HCT116 (cell line): ENCODE measurements at regions not wholly inside any gene's neighbourhood (a gene's known extent, or its start where the extent isn't known, plus 50 kb on each side); places are given as distances from the start of the nearest gene placed in this dataset.

Experiments used
- ATAC-seq: fragments of 200-7000 bp; cut with Tn5 transposase; 2 replicates; pipeline ENCODE4 v1.9.1; 2020; ENCODE audit warnings: mild to moderate bottlenecking, moderate library complexity
- BruUV-seq: library from RNA; stranded (reverse); fragments of 400-500 nt; replicated peaks from 2 replicates; lab custom pipeline; 2021; lab: Mats Ljungman, UMichigan
- CTCF ChIA-PET: fragments of 300-600 bp; sonication (Branson Sonifier 250); formaldehyde crosslinking; loops from one replicate; lab custom pipeline; 2021; ENCODE audit warnings: antibody characterized with exemption; lab: Charles Lee
- POLR2A ChIA-PET: fragments of 300-600, 350-600 bp; sonication (Branson Sonifier 250); formaldehyde crosslinking; loops from one replicate; lab custom pipeline; 2021; ENCODE audit warnings: antibody characterized with exemption; lab: Charles Lee
- RAD21 ChIA-PET, 2 experiments: fragments of 300-600 bp; sonication (Branson Sonifier 250); formaldehyde crosslinking; loops; one replicate each; lab custom pipeline; 2023; ENCODE audit warnings: low total read pairs in 2 of 2; ENCODE audit not compliant: uncharacterized antibody in 2 of 2, unreplicated experiment in 2 of 2, low non-redundant PET in 1 of 2; lab: Charles Lee
- DNase-seq: peaks from one replicate; pipeline ENCODE4 v3.0.0-alpha.2; 2010; ENCODE audit warnings: low read depth, low spot score
- H2AFZ ChIP-seq: fragments of 200-600 bp; shearing (Covaris generic), sonication (generic); 2 replicates; pipeline ENCODE4 v1.6.1; 2017; ENCODE audit warnings: low read depth, mixed run types, mixed read lengths, antibody characterized with exemption, low read length; ENCODE audit not compliant: poor library complexity, severe bottlenecking
- H3K27ac ChIP-seq: 2 replicates; pipeline ENCODE4 v1.5.1; 2012; ENCODE audit warnings: low read depth, low read length
- H3K27me3 ChIP-seq: fragments of 200-600 bp; sonication (generic); 2 replicates; pipeline ENCODE4 v1.6.1; 2016; ENCODE audit warnings: mixed run types, low read length, mixed read lengths; ENCODE audit not compliant: insufficient read depth
- H3K36me3 ChIP-seq, 2 experiments: fragments of 200-500 bp in 1 of 2; fragments of 200-600 bp in 1 of 2; sonication (Bioruptor generic) in 1 of 2; sonication (generic) in 1 of 2; 2 replicates each; pipeline versions ENCODE4 v1.5.1 to v1.6.1; 2014 to 2016; ENCODE audit warnings: low read length in 2 of 2, inconsistent platforms in 1 of 2, mixed read lengths in 1 of 2, mixed run types in 1 of 2; ENCODE audit not compliant: insufficient read depth in 2 of 2, control insufficient read depth in 1 of 2
- H3K4me1 ChIP-seq, 2 experiments: fragments of 200-600 bp in 1 of 2; sonication (generic) in 1 of 2; 2 replicates each; pipeline versions ENCODE4 v1.5.1 to v1.6.1; 2012 to 2017; ENCODE audit warnings: low read length in 2 of 2, inconsistent platforms in 1 of 2, mild to moderate bottlenecking in 1 of 2, mixed read lengths in 1 of 2, mixed run types in 1 of 2, moderate library complexity in 1 of 2; ENCODE audit not compliant: insufficient read depth in 2 of 2, control insufficient read depth in 1 of 2
- H3K4me2 ChIP-seq: fragments of 200-600 bp; sonication (generic); 2 replicates; pipeline ENCODE4 v1.6.1; 2017; ENCODE audit warnings: mixed run types, low read length, mixed read lengths
- H3K4me3 ChIP-seq, 2 experiments: fragments of 200-600 bp in 1 of 2; sonication (generic) in 1 of 2; replicated peaks in 1 of 2; 2 replicates each; pipeline ENCODE4 v1.5.1; 2011 to 2016; ENCODE audit warnings: low read length in 2 of 2, control low read depth in 1 of 2, low read depth in 1 of 2, mild to moderate bottlenecking in 1 of 2, mixed read lengths in 1 of 2, mixed run types in 1 of 2
- H3K79me2 ChIP-seq: fragments of 200-600 bp; sonication (generic); 2 replicates; pipeline ENCODE4 v1.6.1; 2017; ENCODE audit warnings: mild to moderate bottlenecking, mixed run types, low read length, moderate library complexity, mixed read lengths; ENCODE audit not compliant: insufficient read depth
- H3K9ac ChIP-seq: fragments of 200-600 bp; sonication (generic); 2 replicates; pipeline ENCODE4 v1.6.1; 2016; ENCODE audit warnings: low read length, mixed read lengths
- H3K9me2 ChIP-seq: fragments of 200-600 bp; sonication (generic), shearing (Covaris generic); 2 replicates; pipeline ENCODE4 v1.6.1; 2017; ENCODE audit warnings: mixed run types, mild to moderate bottlenecking, moderate library complexity; ENCODE audit not compliant: insufficient read depth
- H3K9me3 ChIP-seq, 2 experiments: fragments of 200-500 bp in 1 of 2; fragments of 200-600 bp in 1 of 2; sonication (Bioruptor generic) in 1 of 2; sonication (generic) in 1 of 2; 2 replicates each; pipeline ENCODE4 v1.6.1; 2014 to 2017; ENCODE audit warnings: low read length in 2 of 2, mixed read lengths in 2 of 2, inconsistent platforms in 1 of 2, low read depth in 1 of 2, mild to moderate bottlenecking in 1 of 2, mixed run types in 1 of 2, moderate library complexity in 1 of 2; ENCODE audit not compliant: control insufficient read depth in 1 of 2, insufficient read depth in 1 of 2
- H4K20me1 ChIP-seq: fragments of 200-600 bp; sonication (generic), shearing (Covaris generic); 2 replicates; pipeline ENCODE4 v1.6.1; 2017; ENCODE audit warnings: mixed run types, mild to moderate bottlenecking, moderate library complexity; ENCODE audit not compliant: insufficient read depth
- ATF3 ChIP-seq: IDR thresholded peaks from 2 replicates; pipeline ENCODE4 v1.6.1; 2012
- CBX3 ChIP-seq: IDR thresholded peaks from 2 replicates; pipeline ENCODE4 v1.6.1; 2012; ENCODE audit warnings: low read depth
- CEBPB ChIP-seq: IDR thresholded peaks from 2 replicates; pipeline ENCODE4 v1.6.1; 2012; ENCODE audit warnings: low read depth
- EGR1 ChIP-seq: IDR thresholded peaks from 2 replicates; pipeline ENCODE4 v1.6.1; 2012; ENCODE audit warnings: low read depth
- ELF1 ChIP-seq: IDR thresholded peaks from 2 replicates; pipeline ENCODE4 v1.6.1; 2012; ENCODE audit warnings: low read depth, borderline replicate concordance
- EZH2 ChIP-seq: fragments of 200-600 bp; sonication (generic); IDR thresholded peaks from 2 replicates; pipeline ENCODE4 v1.6.1; 2017; ENCODE audit warnings: antibody characterized with exemption, mixed run types
- EZH2phosphoT487 ChIP-seq: fragments of 200-600 bp; IDR thresholded peaks from 2 replicates; pipeline ENCODE4 v1.6.1; 2018; ENCODE audit warnings: antibody characterized with exemption, borderline replicate concordance
- MAX ChIP-seq: IDR thresholded peaks from 2 replicates; pipeline ENCODE4 v1.6.1; 2012
- POLR2A ChIP-seq: IDR thresholded peaks from 2 replicates; pipeline ENCODE4 v1.7.0; 2011; ENCODE audit warnings: borderline replicate concordance; ENCODE audit not compliant: insufficient read depth, insufficient read length; ENCODE audit errors: extremely low read depth
- POLR2AphosphoS5 ChIP-seq: IDR thresholded peaks from 2 replicates; pipeline ENCODE4 v1.6.1; 2011; ENCODE audit warnings: mild to moderate bottlenecking, low read depth, low read length, moderate library complexity
- RAD21 ChIP-seq: IDR thresholded peaks from 2 replicates; pipeline ENCODE4 v1.6.1; 2012; ENCODE audit warnings: low read depth, mild to moderate bottlenecking
- SIN3A ChIP-seq: IDR thresholded peaks from 2 replicates; pipeline ENCODE4 v1.6.1; 2012; ENCODE audit warnings: low read depth
- SP1 ChIP-seq: IDR thresholded peaks from 2 replicates; pipeline ENCODE4 v1.6.1; 2012; ENCODE audit warnings: low read depth
- SRF ChIP-seq: IDR thresholded peaks from 2 replicates; pipeline ENCODE4 v1.6.1; 2012; ENCODE audit warnings: low read depth
- TCF7L2 ChIP-seq: IDR thresholded peaks from 2 replicates; pipeline ENCODE4 v1.7.0; 2011; ENCODE audit warnings: borderline replicate concordance, inconsistent platforms; ENCODE audit not compliant: insufficient read depth, insufficient read length; ENCODE audit errors: extremely low read depth
- YY1 ChIP-seq: IDR thresholded peaks from 2 replicates; pipeline ENCODE4 v1.6.1; 2011; ENCODE audit warnings: low read length, low read depth, moderate library complexity, mild to moderate bottlenecking; ENCODE audit not compliant: insufficient replicate concordance; ENCODE audit errors: extremely low read depth
- ZBTB33 ChIP-seq: IDR thresholded peaks from 2 replicates; pipeline ENCODE4 v1.6.1; 2011; ENCODE audit warnings: mild to moderate bottlenecking, low read length, moderate library complexity; ENCODE audit not compliant: insufficient replicate concordance; ENCODE audit errors: extremely low read depth
- ZFX ChIP-seq: fragments of 450-650 bp; IDR thresholded peaks from 2 replicates; pipeline ENCODE4 v1.6.1; 2017
- ZNF274 ChIP-seq: fragments of 200-500 bp; sonication (Bioruptor generic); IDR thresholded peaks from 2 replicates; pipeline ENCODE4 v1.6.1; 2014; ENCODE audit warnings: mild to moderate bottlenecking, low read depth, low read length, inconsistent platforms
- intact Hi-C: fragments of 100-400 bp; cut with micrococcal nuclease; formaldehyde crosslinking; loops from 2 replicates; pipeline ENCODE4 v1.10.0; 2022

GRCh38 chr7:118902600-118902999 is 678.1 kb downstream of the ANKRD7 start:
- CTCF ChIA-PET: no interaction called here
- RAD21 ChIA-PET: no interaction called here
- H4K20me1 ChIP-seq: no peaks in the 10 kb centered on the region
- H3K4me3 ChIP-seq: no peak overlapping the region
- H3K79me2 ChIP-seq: no peaks in the 10 kb centered on the region
- no peaks in the 10 kb centered on the region for H3K36me3 ChIP-seq
- intact Hi-C loops: no loop called here
- no peak overlapping the region for H2AFZ ChIP-seq
- no peaks in the 10 kb centered on the region for H3K4me1 ChIP-seq
- H3K27me3 ChIP-seq: no peaks in the 10 kb centered on the region
- POLR2A ChIA-PET: no interaction called here
- ATAC-seq: no peak
- no peaks in the 10 kb centered on the region for H3K9me3 ChIP-seq
- H3K27ac ChIP-seq: no peak overlapping the region
- H3K4me2 ChIP-seq: no peak overlapping the region
- TF ChIP-seq ELF1: no peak
- no TSS peak for BruUV-seq
- H3K9ac ChIP-seq: no peak overlapping the region
- DNase-seq: no peak
- H3K9me2 ChIP-seq: no peaks in the 10 kb centered on the region

GRCh38 chr7:118907911-118908527 is 683.5 kb downstream of the ANKRD7 start:
- no TSS peak for BruUV-seq
- Histone ChIP-seq H3K9me3 (no peaks in the 10 kb centered on the region), H2AFZ (no peak overlapping the region), H3K9me2 (no peaks in the 10 kb centered on the region), H3K27ac (no peak overlapping the region), H4K20me1 (no peaks in the 10 kb centered on the region), H3K9ac (no peak overlapping the region), H3K4me3 (no peak overlapping the region), H3K36me3 (no peaks in the 10 kb centered on the region), H3K27me3 (no peaks in the 10 kb centered on the region), H3K4me2 (no peak overlapping the region), H3K79me2 (no peaks in the 10 kb centered on the region), H3K4me1 (no peaks in the 10 kb centered on the region)
- DNase-seq (no peak), ATAC-seq (no peak)
- TF ChIP-seq SP1: no peak
- TF ChIP-seq EZH2phosphoT487: no peak
- no peak for TF ChIP-seq POLR2AphosphoS5
- no peak for TF ChIP-seq TCF7L2
- TF ChIP-seq MAX: no peak
- TF ChIP-seq POLR2A: no peak
- TF ChIP-seq SIN3A: no peak
- no peak for TF ChIP-seq SRF
- TF ChIP-seq CBX3: no peak
- TF ChIP-seq EGR1: no peak
- TF ChIP-seq RAD21: no peak
- TF ChIP-seq ZNF274: no peak
- no peak for TF ChIP-seq ZFX
- TF ChIP-seq YY1: no peak
- no peak for TF ChIP-seq CEBPB
- TF ChIP-seq ZBTB33: no peak
- no peak for TF ChIP-seq EZH2
- no peak for TF ChIP-seq ATF3
- no peak for TF ChIP-seq ELF1
- ChIA-PET RAD21 (no interaction called here), CTCF (no interaction called here), POLR2A (no interaction called here)
- intact Hi-C loops: no loop called here
